ENCODE measurements at regions not wholly inside any gene's neighbourhood (a gene's known extent, or its start where the extent isn't known, plus 50 kb on each side); places are given as distances from the start of the nearest gene placed in this dataset.

DNA sequence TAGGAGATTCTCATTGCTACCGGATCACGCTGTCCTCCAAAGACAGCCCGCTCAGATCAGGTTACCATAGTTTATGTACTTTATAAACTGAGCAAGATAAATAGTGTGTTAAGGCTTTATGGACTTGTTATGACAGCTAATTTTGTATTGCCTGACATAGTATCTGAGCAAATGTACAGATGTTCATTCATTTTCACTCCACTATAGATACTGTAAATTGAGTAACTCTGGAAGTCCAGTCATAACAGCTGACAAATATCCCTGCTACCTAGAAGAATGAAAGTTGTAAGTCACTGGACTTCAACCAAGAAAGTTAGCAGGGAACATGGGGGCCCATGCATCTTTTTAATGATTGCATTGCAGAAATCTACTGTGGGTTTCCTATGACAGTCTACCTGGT is 292.4 kb upstream of the ADAMTS16 start:
- Histone ChIP-seq H3K27ac (ENCODE audit: insufficient read depth, low read depth, low read length) (no peak overlapping the region), H3K79me2 (ENCODE audit: control insufficient read depth, insufficient read depth, low read length) (no peaks in the 10 kb centered on the region), H3K4me3 (replicated peaks in 1 of 3; ENCODE audit: insufficient read depth in 1 of 3, low read depth in 1 of 3, low read length in 3 of 3) (no peak overlapping the region), H3K9me3 (replicated peaks; ENCODE audit: control insufficient read depth, insufficient read depth, low read length) (no peaks in the 10 kb centered on the region), H3K36me3 (ENCODE audit: control insufficient read depth in 2 of 2, extremely low read depth in 1 of 2, insufficient read depth in 2 of 2, low read length in 2 of 2) (no peaks in the 10 kb centered on the region), H3K27me3 (ENCODE audit: control insufficient read depth in 2 of 2, insufficient read depth in 2 of 2, low read length in 2 of 2) (no peaks in the 10 kb centered on the region), H3K9ac (replicated peaks; ENCODE audit: extremely low read depth, insufficient read depth, low read length) (no peak overlapping the region), H3K4me1 (ENCODE audit: control insufficient read depth, extremely low read depth, insufficient read depth, low read length) (no peaks in the 10 kb centered on the region), H3K9me1 (replicated peaks; ENCODE audit: control insufficient read depth, extremely low read depth, insufficient read depth, low read length) (no peaks in the 10 kb centered on the region), H3K4me2 (ENCODE audit: insufficient read depth, low read length) (no peak overlapping the region), H2AFZ (ENCODE audit: low read depth, low read length) (no peak overlapping the region), H4K20me1 (replicated peaks; ENCODE audit: control insufficient read depth, extremely low read depth, insufficient read depth, low read length) (no peaks in the 10 kb centered on the region)
- intact Hi-C loops (cut with micrococcal nuclease) (no loop called here), dilution Hi-C loops (cut with MboI; ENCODE audit: extremely low pct_ligation_motif_present, low sequenced_read_pairs) (no loop called here)
- no TSS peak for BruUV-seq (replicated peaks)
- TF ChIP-seq FOS (IDR thresholded peaks at IDR 0.05; ENCODE audit: borderline replicate concordance, insufficient read depth, low read length) (no peak), MYC (IDR thresholded peaks at IDR 0.05; ENCODE audit: low read depth, low read length) (no peak), POLR2A (IDR thresholded peaks at IDR 0.05; ENCODE audit: low read depth, low read length) (no peak), JUN (IDR thresholded peaks at IDR 0.05; ENCODE audit: borderline replicate concordance, insufficient read depth, insufficient read length, low read depth) (no peak), CTCF (IDR thresholded peaks at IDR 0.05; ENCODE audit: extremely low read depth in 1 of 2, insufficient read depth in 1 of 2, low read depth in 1 of 2, low read length in 2 of 2) (no peak), POLR2AphosphoS5 (IDR thresholded peaks at IDR 0.05; ENCODE audit: insufficient read depth, low read depth, low read length) (no peak), EZH2 (IDR thresholded peaks at IDR 0.05; ENCODE audit: borderline replicate concordance, low read depth, low read length, severe bottlenecking) (no peak)
- TF ChIP-seq, protein P1, sequence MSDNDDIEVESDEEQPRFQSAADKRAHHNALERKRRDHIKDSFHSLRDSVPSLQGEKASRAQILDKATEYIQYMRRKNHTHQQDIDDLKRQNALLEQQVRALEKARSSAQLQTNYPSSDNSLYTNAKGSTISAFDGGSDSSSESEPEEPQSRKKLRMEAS (IDR thresholded peaks at IDR 0.05; ENCODE audit: insufficient read depth, insufficient read length), result no peak
- ChIA-PET POLR2A (no interaction called here), CTCF (no interaction called here)
- FAIRE-seq (no peak), DNase-seq (ENCODE audit: low read depth, low spot score) (no peak)
